Neural progenitor cell (in vitro differentiated cells): ENCODE measurements at regions not wholly inside any gene's neighbourhood (a gene's known extent, or its start where the extent isn't known, plus 50 kb on each side); places are given as distances from the start of the nearest gene placed in this dataset.
A peak's percentile ranks its signal among the peaks of the same experiment; 100 is the strongest.
"Not testable (repeated sequence)": the region's sequence is repeated elsewhere in the genome, so short reads cannot be mapped to it uniquely, and the experiment has no call there.

ENCODE experiments used
- DNase-seq: peaks from one replicate; pipeline ENCODE4 v3.0.0-alpha.2; 2016; ENCODE audit warnings: low spot score
- H2AFZ ChIP-seq: fragments of 200-600 bp; sonication (generic); replicated peaks from 2 replicates; pipeline ENCODE4 v1.6.1; 2016; ENCODE audit warnings: antibody characterized with exemption
- H3F3A ChIP-seq: fragments of 200-600 bp; sonication (generic); 2 replicates; pipeline ENCODE4 v1.6.1; 2016; ENCODE audit warnings: antibody characterized with exemption, low read depth
- H3K27ac ChIP-seq: fragments of 200-600 bp; sonication (generic); 2 replicates; pipeline ENCODE4 v1.5.1; 2016; ENCODE audit warnings: mild to moderate bottlenecking
- H3K27me3 ChIP-seq: fragments of 200-600 bp; sonication (generic); 2 replicates; pipeline ENCODE4 v1.6.1; 2016; ENCODE audit warnings: mild to moderate bottlenecking, moderate library complexity
- H3K36me3 ChIP-seq: fragments of 200-600 bp; sonication (generic); 2 replicates; pipeline ENCODE4 v1.5.1; 2016
- H3K4me1 ChIP-seq: fragments of 200-600 bp; sonication (generic); 2 replicates; pipeline ENCODE4 v1.6.1; 2016; ENCODE audit warnings: mixed run types
- H3K4me2 ChIP-seq: fragments of 200-600 bp; sonication (generic); 2 replicates; pipeline ENCODE4 v1.6.1; 2016
- H3K4me3 ChIP-seq: fragments of 200-600 bp; sonication (generic); 2 replicates; pipeline ENCODE4 v1.5.1; 2016
- H3K79me2 ChIP-seq: fragments of 200-600 bp; sonication (generic); 2 replicates; pipeline ENCODE4 v1.6.1; 2016; ENCODE audit warnings: low read depth
- H3K9ac ChIP-seq: fragments of 200-600 bp; sonication (generic); 2 replicates; pipeline ENCODE4 v1.6.1; 2016
- H3K9me3 ChIP-seq: fragments of 200-600 bp; sonication (generic); 2 replicates; pipeline ENCODE4 v1.5.1; 2016; ENCODE audit warnings: low read depth
- H4K20me1 ChIP-seq: fragments of 200-600 bp; sonication (generic); 2 replicates; pipeline ENCODE4 v1.6.1; 2016; ENCODE audit warnings: low read depth
- H3K27ac Mint-ChIP-seq: 3 replicates; pipeline ENCODE4 v1.8.0; 2021; ENCODE audit warnings: mixed read lengths
- H3K27me3 Mint-ChIP-seq: 2 replicates; pipeline ENCODE4 v1.8.0; 2022; ENCODE audit warnings: low read depth, mild to moderate bottlenecking, inconsistent platforms, moderate library complexity, mixed read lengths; ENCODE audit not compliant: insufficient read depth
- H3K36me3 Mint-ChIP-seq: 3 replicates; pipeline ENCODE4 v1.8.0; 2021; ENCODE audit warnings: mixed read lengths
- H3K4me1 Mint-ChIP-seq: 3 replicates; pipeline ENCODE4 v1.8.0; 2021; ENCODE audit warnings: mixed read lengths
- H3K4me3 Mint-ChIP-seq: 3 replicates; pipeline ENCODE4 v1.8.0; 2021; ENCODE audit warnings: mild to moderate bottlenecking, moderate library complexity, mixed read lengths
- H3K9me3 Mint-ChIP-seq: 3 replicates; pipeline ENCODE4 v1.8.0; 2020; ENCODE audit warnings: mixed read lengths
- EZH2 ChIP-seq: fragments of 200-600 bp; sonication (generic); IDR thresholded peaks from 2 replicates; pipeline ENCODE4 v1.6.1; 2017; ENCODE audit warnings: antibody characterized with exemption, mild to moderate bottlenecking, moderate library complexity
- EZH2phosphoT487 ChIP-seq: fragments of 200-600 bp; sonication (generic); IDR thresholded peaks from 2 replicates; pipeline ENCODE4 v1.6.1; 2017; ENCODE audit warnings: antibody characterized with exemption
- TF ChIP-seq, protein P1 (sequence below): fragments of 200-600 bp; sonication (generic); IDR thresholded peaks from 2 replicates; pipeline ENCODE4 v1.5.1; 2017; ENCODE audit warnings: antibody characterized with exemption, mild to moderate bottlenecking

DNA sequence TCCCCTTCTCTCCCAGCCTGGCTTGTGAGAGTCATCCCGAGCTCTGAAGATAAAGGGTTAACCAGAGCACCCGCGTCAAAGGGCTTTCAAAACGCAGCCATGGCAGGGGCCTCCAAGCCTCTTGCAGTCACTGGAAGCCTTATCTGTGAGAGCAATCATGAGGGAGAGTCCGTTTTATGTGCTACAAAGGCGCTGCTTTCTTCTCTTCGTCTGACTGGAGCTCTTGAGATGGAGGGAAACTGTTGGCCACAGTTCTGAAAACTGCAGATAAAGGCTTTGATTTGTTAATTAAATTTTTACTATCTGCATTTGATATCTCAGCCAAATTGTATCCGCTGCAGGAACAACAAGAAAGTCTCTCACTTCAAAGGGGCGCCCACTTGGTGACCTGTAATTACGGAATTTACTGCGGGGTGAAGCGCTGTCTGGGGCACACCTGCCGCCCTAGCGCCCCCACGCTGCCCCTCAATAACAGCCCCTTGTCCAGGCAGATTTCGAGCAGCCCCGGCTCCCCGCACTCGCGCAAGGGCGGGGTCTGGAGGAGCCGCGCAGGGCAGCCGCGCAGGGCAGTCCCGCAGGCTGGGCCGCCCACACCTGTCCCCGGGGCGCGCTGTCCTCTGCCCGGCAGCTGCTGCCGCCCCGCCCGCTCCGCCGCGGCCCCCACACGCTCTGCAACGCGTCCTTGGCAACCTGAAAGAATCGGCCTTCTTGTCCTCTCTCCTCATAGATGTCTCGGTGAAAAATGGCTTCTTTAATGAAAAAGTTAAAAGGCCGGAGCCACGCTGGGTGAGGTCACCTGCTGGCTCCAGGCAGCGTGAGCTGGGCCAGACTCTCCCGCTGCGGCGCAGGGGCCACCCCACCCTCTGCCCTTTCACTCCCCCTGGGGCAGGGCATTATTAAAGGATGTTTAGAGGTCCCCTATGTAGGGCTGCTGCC is 217.9 kb downstream of the VAPA start:
- H3K36me3 Mint-ChIP-seq, result peaks cover 5% of the 10 kb centered on the region
- peak; percentile 43 for TF ChIP-seq EZH2
- TF ChIP-seq EZH2phosphoT487, result no peak
- TF ChIP-seq, protein P1, sequence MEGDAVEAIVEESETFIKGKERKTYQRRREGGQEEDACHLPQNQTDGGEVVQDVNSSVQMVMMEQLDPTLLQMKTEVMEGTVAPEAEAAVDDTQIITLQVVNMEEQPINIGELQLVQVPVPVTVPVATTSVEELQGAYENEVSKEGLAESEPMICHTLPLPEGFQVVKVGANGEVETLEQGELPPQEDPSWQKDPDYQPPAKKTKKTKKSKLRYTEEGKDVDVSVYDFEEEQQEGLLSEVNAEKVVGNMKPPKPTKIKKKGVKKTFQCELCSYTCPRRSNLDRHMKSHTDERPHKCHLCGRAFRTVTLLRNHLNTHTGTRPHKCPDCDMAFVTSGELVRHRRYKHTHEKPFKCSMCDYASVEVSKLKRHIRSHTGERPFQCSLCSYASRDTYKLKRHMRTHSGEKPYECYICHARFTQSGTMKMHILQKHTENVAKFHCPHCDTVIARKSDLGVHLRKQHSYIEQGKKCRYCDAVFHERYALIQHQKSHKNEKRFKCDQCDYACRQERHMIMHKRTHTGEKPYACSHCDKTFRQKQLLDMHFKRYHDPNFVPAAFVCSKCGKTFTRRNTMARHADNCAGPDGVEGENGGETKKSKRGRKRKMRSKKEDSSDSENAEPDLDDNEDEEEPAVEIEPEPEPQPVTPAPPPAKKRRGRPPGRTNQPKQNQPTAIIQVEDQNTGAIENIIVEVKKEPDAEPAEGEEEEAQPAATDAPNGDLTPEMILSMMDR, result no peak
- peaks cover 64% of the 10 kb centered on the region for H3K4me1 Mint-ChIP-seq
- H3K4me3 Mint-ChIP-seq, result peak overlapping the region; percentile 73
- H3K27ac Mint-ChIP-seq, result peak overlapping the region; percentile 88
- peak; percentile 62 for DNase-seq
- H3K27me3 Mint-ChIP-seq, result peaks cover 3% of the 10 kb centered on the region
- H4K20me1 ChIP-seq, result no peaks in the 10 kb centered on the region
- peak overlapping the region; percentile 56 for H3K4me3 ChIP-seq
- H3K79me2 ChIP-seq, result no peaks in the 10 kb centered on the region
- H2AFZ ChIP-seq, result peak overlapping the region; percentile 44
- H3K4me1 ChIP-seq, result peaks cover 17% of the 10 kb centered on the region
- peak overlapping the region; percentile 76 for H3K4me2 ChIP-seq
- no peak overlapping the region for H3K27ac ChIP-seq
- H3K36me3 ChIP-seq, result no peaks in the 10 kb centered on the region
- H3F3A ChIP-seq, result peaks cover 15% of the 10 kb centered on the region
- H3K9me3 ChIP-seq, result no peaks in the 10 kb centered on the region
- H3K27me3 ChIP-seq, result peaks cover 40% of the 10 kb centered on the region
- H3K9ac ChIP-seq, result no peak overlapping the region
- peaks cover 14% of the 10 kb centered on the region for H3K9me3 Mint-ChIP-seq

DNA sequence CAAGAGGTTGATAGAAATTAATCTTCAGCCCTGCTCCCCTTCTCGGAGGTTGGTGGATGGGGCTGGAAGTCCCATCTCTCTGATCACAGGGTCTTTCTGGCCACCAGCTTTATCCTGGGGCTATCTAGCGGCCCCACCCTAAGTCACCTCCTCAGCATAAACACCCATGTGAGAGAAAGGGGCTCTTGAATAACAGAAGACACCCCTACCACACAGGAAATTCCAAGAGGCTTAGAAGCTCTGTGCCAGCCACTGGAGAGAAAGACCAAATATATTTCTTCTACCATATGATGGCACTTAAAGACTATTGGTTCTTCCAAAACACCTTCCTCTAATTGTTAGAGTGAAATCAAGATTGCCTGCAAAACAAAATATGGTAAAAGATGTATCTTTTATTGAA is 219.7 kb downstream of the VAPA start:
- Histone ChIP-seq H3K27ac (no peak overlapping the region), H3K27me3 (peaks cover 40% of the 10 kb centered on the region), H3K9ac (no peak overlapping the region), H3K36me3 (no peaks in the 10 kb centered on the region), H4K20me1 (no peaks in the 10 kb centered on the region), H3K4me3 (no peak overlapping the region), H3K4me2 (no peak overlapping the region), H3K79me2 (no peaks in the 10 kb centered on the region), H3K4me1 (peaks cover 17% of the 10 kb centered on the region), H3F3A (peaks cover 15% of the 10 kb centered on the region), H3K9me3 (no peaks in the 10 kb centered on the region), H2AFZ (no peak overlapping the region)
- TF ChIP-seq EZH2 (no peak), EZH2phosphoT487 (no peak)
- TF ChIP-seq, protein P1, result no peak
- H3K4me3 Mint-ChIP-seq, result peak overlapping the region; percentile 67
- peaks cover 53% of the 10 kb centered on the region for H3K4me1 Mint-ChIP-seq
- H3K27me3 Mint-ChIP-seq, result peaks cover 3% of the 10 kb centered on the region
- H3K9me3 Mint-ChIP-seq, result peaks cover 16% of the 10 kb centered on the region
- H3K36me3 Mint-ChIP-seq, result peaks cover 5% of the 10 kb centered on the region
- DNase-seq, result no peak
- peak overlapping the region; percentile 91 for H3K27ac Mint-ChIP-seq

DNA sequence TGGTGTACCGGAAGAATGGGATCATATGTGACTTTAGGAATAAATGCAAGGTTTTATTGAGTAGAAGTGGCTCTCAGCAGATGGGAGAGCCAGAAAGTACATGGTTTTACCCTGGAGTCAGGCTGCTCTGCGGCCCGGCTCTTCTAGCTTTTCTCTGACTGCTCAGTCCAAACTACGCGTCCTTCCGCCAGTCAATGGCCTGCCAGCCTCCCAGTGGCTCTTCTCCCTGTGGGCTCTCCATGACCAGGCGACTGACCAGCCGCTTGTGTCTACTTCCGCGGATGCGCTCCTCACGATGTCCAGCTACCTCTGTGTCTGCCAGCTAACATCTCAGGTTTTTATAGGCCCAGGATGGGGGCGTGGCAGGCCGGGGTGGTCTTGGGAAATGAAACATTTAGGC is 220.4 kb downstream of the VAPA start:
- Histone ChIP-seq H3F3A (peaks cover 15% of the 10 kb centered on the region), H3K27ac (no peak overlapping the region), H3K4me2 (no peak overlapping the region), H3K79me2 (no peaks in the 10 kb centered on the region), H3K36me3 (no peaks in the 10 kb centered on the region), H4K20me1 (no peaks in the 10 kb centered on the region), H2AFZ (no peak overlapping the region), H3K9me3 (no peaks in the 10 kb centered on the region), H3K4me3 (no peak overlapping the region), H3K4me1 (peaks cover 17% of the 10 kb centered on the region), H3K27me3 (peaks cover 40% of the 10 kb centered on the region), H3K9ac (no peak overlapping the region)
- peak overlapping the region; percentile 92 for H3K27ac Mint-ChIP-seq
- peaks cover 16% of the 10 kb centered on the region for H3K9me3 Mint-ChIP-seq
- peak overlapping the region; percentile 67 for H3K4me3 Mint-ChIP-seq
- H3K36me3 Mint-ChIP-seq, result peaks cover 5% of the 10 kb centered on the region
- H3K4me1 Mint-ChIP-seq, result peaks cover 48% of the 10 kb centered on the region
- no peak for DNase-seq
- TF ChIP-seq EZH2phosphoT487 (no peak), EZH2 (no peak)
- TF ChIP-seq, protein P1, result no peak
- H3K27me3 Mint-ChIP-seq, result peaks cover 3% of the 10 kb centered on the region

DNA sequence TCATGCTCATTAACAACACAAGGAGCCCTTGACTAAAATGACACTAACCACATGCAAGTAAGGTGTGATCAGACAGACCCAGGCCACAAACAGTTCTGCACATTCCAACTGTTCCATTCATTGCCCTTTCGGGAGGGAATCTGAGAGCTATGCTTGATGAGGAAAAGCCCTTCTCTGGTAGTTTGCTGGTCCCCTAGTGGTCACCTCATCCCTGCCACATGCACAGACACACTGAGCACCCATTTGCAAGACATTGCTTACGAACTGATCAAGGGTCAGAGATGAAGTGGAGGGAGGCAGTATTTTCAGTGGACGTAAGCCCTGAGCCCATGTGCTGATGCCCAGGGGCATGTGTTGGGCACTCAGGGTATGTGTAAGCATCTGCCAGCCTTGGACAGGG is 220.9 kb downstream of the VAPA start:
- H3K79me2 ChIP-seq, H3K27ac Mint-ChIP-seq, H3K36me3 ChIP-seq, H2AFZ ChIP-seq, H3K9me3 ChIP-seq, H3K4me3 Mint-ChIP-seq, H3K9ac ChIP-seq, H3K36me3 Mint-ChIP-seq, H3K27ac ChIP-seq, H3K4me2 ChIP-seq, H3K4me3 ChIP-seq, DNase-seq, H4K20me1 ChIP-seq, H3K27me3 Mint-ChIP-seq: not testable (repeated sequence)
- Mint-ChIP-seq H3K9me3 (peaks cover 16% of the 10 kb centered on the region), H3K4me1 (peaks cover 45% of the 10 kb centered on the region)
- peaks cover 35% of the 10 kb centered on the region for H3K27me3 ChIP-seq
- H3K4me1 ChIP-seq, result peaks cover 17% of the 10 kb centered on the region
- H3F3A ChIP-seq, result peaks cover 15% of the 10 kb centered on the region
